ENCODE measurements at regions not wholly inside any gene's neighbourhood (a gene's known extent, or its start where the extent isn't known, plus 50 kb on each side); places are given as distances from the start of the nearest gene placed in this dataset.
"Not testable (repeated sequence)": the region's sequence is repeated elsewhere in the genome, so short reads cannot be mapped to it uniquely, and the experiment has no call there.

DNA sequence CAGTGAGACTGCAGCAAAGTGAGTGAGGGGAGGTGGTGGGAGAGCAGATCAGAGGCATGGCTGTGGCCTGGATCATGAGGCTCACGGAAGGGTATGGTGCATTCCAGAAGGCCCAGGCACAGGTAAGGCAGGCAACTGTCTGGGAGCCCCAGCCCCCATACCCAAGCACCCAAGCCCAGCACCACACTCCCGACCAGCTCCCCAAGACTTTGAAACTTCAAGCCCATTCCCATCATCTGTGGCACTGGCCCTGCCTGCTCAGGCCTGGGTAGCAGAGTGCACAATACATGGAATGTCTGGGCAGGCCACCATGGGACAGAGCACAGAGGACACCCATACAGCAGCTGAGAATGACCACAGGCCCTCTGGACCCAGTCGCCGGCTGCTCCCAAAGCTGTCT is 202.6 kb upstream of the ARL4C start:
- no peak overlapping the region for H3K4me3 ChIP-seq (ENCODE audit: low read depth, low read length)
- no peak for DNase-seq (ENCODE audit: low read depth)
- no peak for TF ChIP-seq POLR2A (IDR thresholded peaks at IDR 0.05; ENCODE audit: extremely low read depth, insufficient read length)
- TF ChIP-seq, protein P1, sequence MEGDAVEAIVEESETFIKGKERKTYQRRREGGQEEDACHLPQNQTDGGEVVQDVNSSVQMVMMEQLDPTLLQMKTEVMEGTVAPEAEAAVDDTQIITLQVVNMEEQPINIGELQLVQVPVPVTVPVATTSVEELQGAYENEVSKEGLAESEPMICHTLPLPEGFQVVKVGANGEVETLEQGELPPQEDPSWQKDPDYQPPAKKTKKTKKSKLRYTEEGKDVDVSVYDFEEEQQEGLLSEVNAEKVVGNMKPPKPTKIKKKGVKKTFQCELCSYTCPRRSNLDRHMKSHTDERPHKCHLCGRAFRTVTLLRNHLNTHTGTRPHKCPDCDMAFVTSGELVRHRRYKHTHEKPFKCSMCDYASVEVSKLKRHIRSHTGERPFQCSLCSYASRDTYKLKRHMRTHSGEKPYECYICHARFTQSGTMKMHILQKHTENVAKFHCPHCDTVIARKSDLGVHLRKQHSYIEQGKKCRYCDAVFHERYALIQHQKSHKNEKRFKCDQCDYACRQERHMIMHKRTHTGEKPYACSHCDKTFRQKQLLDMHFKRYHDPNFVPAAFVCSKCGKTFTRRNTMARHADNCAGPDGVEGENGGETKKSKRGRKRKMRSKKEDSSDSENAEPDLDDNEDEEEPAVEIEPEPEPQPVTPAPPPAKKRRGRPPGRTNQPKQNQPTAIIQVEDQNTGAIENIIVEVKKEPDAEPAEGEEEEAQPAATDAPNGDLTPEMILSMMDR (IDR thresholded peaks at IDR 0.05; ENCODE audit: low read depth, low read length), result no peak

DNA sequence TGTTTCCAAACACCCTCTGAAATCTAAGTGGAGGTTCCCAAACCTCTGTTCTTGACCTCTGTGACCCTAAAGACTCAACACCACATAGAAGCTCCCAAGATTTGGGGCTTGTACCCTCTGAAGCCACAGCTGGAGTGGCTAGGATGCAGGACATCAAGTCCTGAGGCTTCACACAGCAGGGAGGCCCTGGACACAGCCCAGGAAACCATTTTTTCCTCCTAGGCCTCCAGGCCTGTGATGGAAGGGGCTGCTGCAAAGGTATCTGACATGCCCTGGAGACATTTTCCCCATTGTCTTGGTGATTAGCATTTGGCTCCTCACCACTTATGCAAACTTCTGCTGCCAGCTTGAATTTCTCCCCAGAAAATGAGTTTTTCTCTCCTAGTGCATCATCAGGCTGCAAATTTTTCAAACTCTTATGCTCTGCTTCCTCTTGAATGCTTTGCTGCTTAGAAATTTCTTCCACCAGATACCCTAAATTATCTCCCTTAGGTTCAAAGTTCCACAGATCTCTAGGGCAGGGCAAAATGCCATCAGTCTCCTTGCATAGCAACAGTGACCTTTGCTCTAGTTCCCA is 200.5 kb upstream of the ARL4C start:
- not testable (repeated sequence) for DNase-seq (ENCODE audit: low read depth); H3K4me3 ChIP-seq (ENCODE audit: low read depth, low read length)

DNA sequence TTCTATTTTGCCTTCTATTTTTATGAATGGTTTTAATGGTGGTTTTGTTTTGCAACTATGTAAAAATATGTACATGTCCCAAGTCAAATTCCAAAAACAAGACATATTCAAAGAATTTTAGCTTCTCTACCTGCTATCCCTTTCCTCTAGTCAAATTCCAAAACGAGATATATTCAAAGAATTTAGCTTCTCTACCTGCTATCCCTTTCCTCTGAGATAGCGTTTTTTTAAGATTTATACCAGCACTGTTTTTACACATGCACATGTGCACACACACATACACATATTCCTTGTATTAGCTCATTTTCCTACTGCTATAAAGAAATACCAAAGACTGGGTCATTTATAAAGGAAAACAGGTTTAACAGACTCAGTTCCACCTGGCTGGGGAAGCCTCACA is 199.1 kb upstream of the ARL4C start:
- DNase-seq (ENCODE audit: low read depth), result no peak
- H3K4me3 ChIP-seq (ENCODE audit: low read depth, low read length), result no peak overlapping the region
- TF ChIP-seq, protein P1 (IDR thresholded peaks at IDR 0.05; ENCODE audit: low read depth, low read length), result no peak
- TF ChIP-seq MYC (IDR thresholded peaks at IDR 0.05; ENCODE audit: low read depth, low read length) (no peak), POLR2A (IDR thresholded peaks at IDR 0.05; ENCODE audit: extremely low read depth, insufficient read length) (no peak)
- TF ChIP-seq, protein P2, sequence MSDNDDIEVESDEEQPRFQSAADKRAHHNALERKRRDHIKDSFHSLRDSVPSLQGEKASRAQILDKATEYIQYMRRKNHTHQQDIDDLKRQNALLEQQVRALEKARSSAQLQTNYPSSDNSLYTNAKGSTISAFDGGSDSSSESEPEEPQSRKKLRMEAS (IDR thresholded peaks at IDR 0.05; ENCODE audit: low read depth, low read length), result no peak

DNA sequence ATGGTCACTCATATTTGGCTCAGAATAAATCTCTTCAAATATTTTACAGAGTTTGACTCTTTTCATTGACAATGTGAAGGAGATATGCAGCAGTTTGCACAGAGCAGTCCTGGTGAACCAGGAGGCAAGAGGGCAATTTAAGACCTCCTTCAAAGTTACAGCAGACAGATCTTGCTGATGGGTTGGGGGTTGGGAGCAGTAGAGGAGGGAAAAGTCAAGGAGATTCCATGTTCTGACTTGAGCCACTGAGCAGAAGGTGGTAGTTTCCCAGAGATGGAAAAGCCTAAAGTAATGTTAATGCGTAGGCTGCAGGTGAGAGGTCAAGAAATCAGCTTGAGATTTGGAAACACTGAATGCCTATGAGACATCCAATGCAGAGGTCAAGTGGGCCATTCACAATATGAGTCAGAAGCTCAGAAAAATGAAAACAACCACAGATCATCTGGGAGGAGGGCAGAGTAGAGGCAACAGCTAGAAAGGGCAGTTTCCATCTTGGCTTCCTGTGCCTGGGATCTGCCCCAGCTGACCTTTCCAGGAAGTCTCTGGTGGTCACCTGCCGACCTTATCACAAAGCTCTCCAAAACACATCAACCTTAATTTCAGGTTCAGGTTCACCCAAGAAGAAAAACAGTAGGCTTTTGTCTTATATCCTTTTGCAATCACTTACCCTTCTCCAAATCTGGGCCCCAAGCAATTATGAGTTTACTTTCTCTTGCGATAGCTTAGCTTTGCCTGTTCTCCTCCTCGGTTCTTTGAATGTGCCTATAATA is 197.5 kb upstream of the ARL4C start:
- H3K4me3 ChIP-seq (ENCODE audit: low read depth, low read length), result no peak overlapping the region
- no peak for DNase-seq (ENCODE audit: low read depth)
- no peak for TF ChIP-seq MYC (IDR thresholded peaks at IDR 0.05; ENCODE audit: low read depth, low read length)
- TF ChIP-seq POLR2A (IDR thresholded peaks at IDR 0.05; ENCODE audit: extremely low read depth, insufficient read length), result no peak
- TF ChIP-seq, protein P1 (IDR thresholded peaks at IDR 0.05; ENCODE audit: low read depth, low read length), result no peak
- TF ChIP-seq, protein P2 (IDR thresholded peaks at IDR 0.05; ENCODE audit: low read depth, low read length), result no peak

DNA sequence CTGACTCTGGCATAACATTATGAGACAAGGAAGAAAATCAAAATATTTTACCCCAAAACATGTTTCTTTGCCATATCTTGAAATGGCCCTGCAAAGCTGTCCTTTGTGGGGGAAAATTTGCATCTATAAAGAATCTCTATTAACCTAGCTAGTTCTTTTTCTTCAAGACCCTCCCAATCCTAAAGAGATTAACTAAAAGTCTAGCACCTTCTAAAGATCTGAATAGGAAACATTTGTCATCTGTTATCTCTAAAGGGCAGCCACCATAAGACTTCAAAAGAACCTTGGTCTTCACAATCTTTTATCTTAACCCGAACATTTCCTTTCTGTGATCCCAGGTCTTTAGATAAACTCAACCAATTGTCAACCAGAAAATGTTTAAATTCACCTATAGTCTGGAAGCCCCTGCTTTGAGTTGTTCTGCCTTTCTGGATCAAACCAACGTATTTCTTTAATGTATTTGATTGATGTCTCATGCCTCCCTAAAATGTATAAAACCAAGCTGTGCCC is 196.9 kb upstream of the ARL4C start:
- H3K4me3 ChIP-seq (ENCODE audit: low read depth, low read length); DNase-seq (ENCODE audit: low read depth): not testable (repeated sequence)

DNA sequence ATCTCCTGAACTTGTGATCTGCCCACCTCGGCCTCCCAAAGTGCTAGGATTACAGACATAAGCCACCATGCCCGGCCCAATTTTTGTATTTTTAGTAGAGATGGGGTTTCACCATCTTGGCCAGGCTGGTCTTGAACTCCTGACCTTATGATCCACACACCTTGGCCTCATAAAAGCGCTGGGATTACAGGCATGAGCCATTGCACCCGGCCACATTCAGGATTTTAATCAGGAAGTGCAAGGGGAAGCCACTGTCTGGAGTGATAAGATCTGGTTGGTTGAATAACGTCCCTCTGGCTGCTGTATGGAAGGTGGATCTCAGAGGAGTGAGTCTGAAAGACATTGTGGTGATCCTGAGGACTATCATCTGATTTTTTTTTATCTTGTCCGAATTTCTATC is 196.3 kb upstream of the ARL4C start:
- H3K4me3 ChIP-seq (ENCODE audit: low read depth, low read length); DNase-seq (ENCODE audit: low read depth): not testable (repeated sequence)

DNA sequence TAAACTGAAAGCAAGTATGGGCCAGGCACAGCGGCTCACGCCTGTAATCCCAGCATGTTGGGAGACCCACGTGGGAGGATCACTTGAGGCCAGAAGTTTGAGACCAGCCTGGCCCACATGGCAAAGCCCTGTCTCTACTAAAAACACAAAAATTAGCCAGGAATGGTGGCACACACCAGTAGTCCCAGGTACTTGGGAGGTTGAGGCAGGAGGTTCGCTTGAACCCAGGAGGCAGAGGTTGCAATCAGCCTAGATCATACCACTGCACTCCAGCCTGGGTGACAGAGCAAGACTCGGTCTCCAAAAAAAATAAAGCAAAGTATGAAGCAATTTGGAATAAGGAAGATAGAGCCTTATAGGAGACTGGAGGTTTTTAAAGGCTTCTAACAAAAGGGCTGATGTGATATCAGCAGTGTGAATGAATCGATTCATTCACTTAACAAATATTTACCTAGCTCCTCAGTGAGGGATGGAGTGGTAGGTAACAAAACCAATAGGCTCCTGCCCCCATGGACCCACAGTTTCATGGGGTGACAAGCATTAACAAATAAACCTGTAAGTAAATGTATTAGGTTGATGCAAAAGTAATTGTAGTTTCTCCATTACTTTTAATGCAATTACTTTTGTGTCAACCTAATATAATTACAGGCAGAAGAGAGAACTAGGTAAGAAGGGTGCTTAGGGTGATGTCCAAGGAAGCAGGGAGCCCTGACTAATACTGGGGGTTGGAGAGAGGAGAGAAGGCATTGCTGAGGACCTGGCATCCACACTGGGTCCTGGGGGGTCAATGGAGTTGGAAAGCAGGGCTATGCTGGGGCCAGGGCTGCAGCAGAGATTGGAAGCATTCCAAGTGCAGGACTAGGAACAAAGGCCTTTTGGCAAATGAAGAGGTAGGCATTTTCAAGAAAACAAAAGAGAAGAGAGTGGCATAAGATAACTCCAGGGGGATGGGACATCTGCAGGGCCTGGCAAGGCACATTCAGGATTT is 195.4 kb upstream of the ARL4C start:
- TF ChIP-seq, protein P2 (IDR thresholded peaks at IDR 0.05; ENCODE audit: low read depth, low read length), result no peak
- TF ChIP-seq, protein P1 (IDR thresholded peaks at IDR 0.05; ENCODE audit: low read depth, low read length), result no peak
- no peak for TF ChIP-seq MYC (IDR thresholded peaks at IDR 0.05; ENCODE audit: low read depth, low read length)
- no peak for DNase-seq (ENCODE audit: low read depth)
- H3K4me3 ChIP-seq (ENCODE audit: low read depth, low read length), result no peak overlapping the region
